ENCODE measurements at regions not wholly inside any gene's neighbourhood (a gene's known extent, or its start where the extent isn't known, plus 50 kb on each side); places are given as distances from the start of the nearest gene placed in this dataset.
A peak's percentile ranks its signal among the peaks of the same experiment; 100 is the strongest.

GRCh38 chr2:120958623-120959366, 223.1 kb downstream of the GLI2 start:
- peak; percentile 10 for DNase-seq

GRCh38 chr2:120959426-120959825, 223.8 kb downstream of the GLI2 start:
- no peak for DNase-seq

GRCh38 chr2:120960770-120961366, 225.2 kb downstream of the GLI2 start:
- no peak for DNase-seq

GRCh38 chr2:120961396-120961795, 225.7 kb downstream of the GLI2 start:
- no peak for DNase-seq

- no peak for DNase-seq
These were observed 228.5 kb downstream of the GLI2 start for GRCh38 chr2:120963997-120964705.

GRCh38 chr2:120964819-120965218, 229.2 kb downstream of the GLI2 start:
- no peak for DNase-seq

GRCh38 chr2:120966510-120967254, 231.0 kb downstream of the GLI2 start:
- no peak for DNase-seq

GRCh38 chr2:120968307-120969015, 232.8 kb downstream of the GLI2 start:
- DNase-seq = no peak

- DNase-seq = no peak
These were observed 234.1 kb downstream of the GLI2 start for GRCh38 chr2:120969613-120970355.

- DNase-seq = no peak
These were observed 236.2 kb downstream of the GLI2 start for GRCh38 chr2:120971866-120972265.

- DNase-seq = no peak
These were observed 236.6 kb downstream of the GLI2 start for GRCh38 chr2:120972286-120972685.

- DNase-seq = no peak
These were observed 237.5 kb downstream of the GLI2 start for GRCh38 chr2:120973196-120973595.

GRCh38 chr2:120974950-120975349, 239.3 kb downstream of the GLI2 start:
- no peak for DNase-seq

GRCh38 chr2:120976501-120977307, 241.0 kb downstream of the GLI2 start:
- no peak for DNase-seq

- DNase-seq = no peak
These were observed 242.1 kb downstream of the GLI2 start for GRCh38 chr2:120977582-120978358.

- no peak for DNase-seq
These were observed 242.8 kb downstream of the GLI2 start for GRCh38 chr2:120978359-120979050.

- no peak for DNase-seq
These were observed 243.7 kb downstream of the GLI2 start for GRCh38 chr2:120979398-120979797.

GRCh38 chr2:120979921-120980320, 244.3 kb downstream of the GLI2 start:
- DNase-seq = no peak

- DNase-seq = no peak
These were observed 245.8 kb downstream of the GLI2 start for GRCh38 chr2:120981443-120981842.

GRCh38 chr2:120982598-120982997, 246.9 kb downstream of the GLI2 start:
- no peak for DNase-seq
